HG02623 (cell line): ENCODE measurements at regions not wholly inside any gene's neighbourhood (a gene's known extent, or its start where the extent isn't known, plus 50 kb on each side); places are given as distances from the start of the nearest gene placed in this dataset.

Experiments
- ATAC-seq: cut with Tn5 transposase; IDR thresholded peaks from one replicate; pipeline ENCODE4 v1.9.1; 2021; ENCODE audit warnings: moderate library complexity; ENCODE audit not compliant: unreplicated experiment

GRCh38 chr18:77439888-77440287 is 190.2 kb downstream of the GALR1 start:
- no peak for ATAC-seq

DNA sequence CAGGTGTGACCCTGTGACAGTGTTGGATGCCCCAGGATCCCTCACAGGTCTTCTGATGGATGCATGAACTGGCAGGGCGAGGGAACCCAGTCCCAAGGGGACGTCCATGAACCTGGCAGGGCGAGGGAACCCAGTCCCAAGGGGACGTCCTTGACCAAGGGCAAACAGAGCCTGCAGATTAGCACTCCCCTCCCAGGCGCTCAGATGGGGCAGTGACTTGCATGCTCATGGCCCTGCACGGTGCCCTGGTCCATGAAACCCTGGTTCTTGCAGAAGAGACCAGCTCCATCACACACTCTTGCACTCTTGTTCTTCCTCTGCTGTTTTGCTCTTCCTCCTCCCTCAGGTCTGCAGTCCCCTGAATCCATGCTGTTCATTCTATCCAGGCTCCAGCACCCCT is 192.7 kb downstream of the GALR1 start:
- ATAC-seq = no peak

DNA sequence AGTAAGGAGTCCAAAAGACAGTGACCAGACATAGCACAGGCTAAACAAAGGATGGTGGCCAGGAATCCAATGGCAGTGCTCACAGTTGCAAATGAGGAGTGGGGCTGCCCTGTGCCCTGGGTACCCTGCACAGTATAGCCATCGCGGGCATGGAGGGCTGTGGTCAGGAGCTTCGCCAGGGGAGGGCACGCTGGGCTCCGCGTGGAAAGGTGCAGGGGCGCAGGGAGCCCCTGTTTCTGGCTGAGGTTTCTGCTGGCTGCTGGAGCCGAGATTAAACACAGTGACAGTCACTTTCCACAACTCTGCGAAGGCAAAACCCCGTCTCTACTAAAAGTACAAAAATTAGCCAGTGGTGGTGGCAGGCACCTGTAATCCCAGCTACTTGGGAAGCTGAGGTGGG is 194.7 kb downstream of the GALR1 start:
- ATAC-seq = no peak

DNA sequence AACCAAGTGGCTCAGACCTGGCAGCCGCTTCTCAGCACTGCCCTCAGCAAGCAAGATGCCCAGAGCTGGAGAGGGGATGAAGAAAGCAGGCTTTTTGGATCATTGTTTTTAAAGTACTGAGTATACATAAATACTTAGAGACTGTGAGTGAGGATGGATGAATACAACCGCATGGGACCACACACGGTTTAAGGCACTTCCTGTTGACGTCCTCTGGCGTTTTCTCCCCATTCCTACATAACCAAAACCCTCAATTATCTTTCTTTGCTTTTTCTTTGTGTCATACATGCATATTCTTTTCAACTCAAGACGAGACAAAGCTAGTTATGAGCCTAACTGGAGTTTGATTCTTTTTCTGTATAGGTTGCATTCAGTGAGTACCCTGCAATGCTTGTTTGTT is 198.4 kb downstream of the GALR1 start:
- ATAC-seq = no peak

- no peak for ATAC-seq
These were observed 205.4 kb downstream of the GALR1 start for GRCh38 chr18:77455004-77455403.

DNA sequence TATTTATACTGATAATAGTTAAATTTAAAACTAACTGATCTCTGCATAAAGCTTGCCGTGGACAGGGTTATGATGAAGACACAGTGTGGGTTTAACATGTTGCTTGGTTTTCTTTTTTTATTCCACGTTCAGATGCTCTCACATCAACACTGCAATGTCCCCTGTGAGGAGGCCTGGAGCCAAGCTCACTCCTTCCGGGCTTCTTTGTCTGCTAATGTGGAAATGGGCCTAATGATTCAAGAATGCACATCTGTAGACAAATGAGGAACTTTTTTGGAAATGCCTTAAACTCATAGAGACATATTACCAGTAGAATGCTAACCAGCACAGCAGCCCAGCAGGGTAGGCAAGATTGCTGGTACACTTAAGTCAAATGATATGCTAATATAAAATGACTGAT is 208.0 kb downstream of the GALR1 start:
- no peak for ATAC-seq

- no peak for ATAC-seq
These were observed 211.5 kb downstream of the GALR1 start for GRCh38 chr18:77461062-77461688.

- ATAC-seq = no peak
These were observed 215.3 kb downstream of the GALR1 start for GRCh38 chr18:77464917-77465316.

DNA sequence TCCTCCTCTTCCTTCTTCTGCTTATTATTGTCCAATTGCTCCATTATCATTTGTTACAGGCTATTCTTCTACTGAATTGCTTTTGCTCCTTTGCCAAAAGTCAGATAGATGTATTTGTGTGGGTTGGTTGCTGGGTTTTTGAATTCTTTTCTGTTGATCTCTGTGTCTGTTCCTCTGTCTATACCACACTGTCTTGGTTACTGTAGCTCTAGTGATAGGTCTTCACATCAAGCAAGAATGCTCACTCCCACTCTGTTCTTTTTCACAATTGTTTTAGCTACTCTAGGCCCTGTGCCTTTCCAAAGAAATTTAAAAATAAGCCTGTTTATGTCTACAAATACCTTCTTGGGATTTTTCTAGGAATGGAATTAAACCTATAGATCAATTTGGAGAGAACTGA is 217.2 kb downstream of the GALR1 start:
- no peak for ATAC-seq

- ATAC-seq = no peak
These were observed 219.5 kb downstream of the GALR1 start for GRCh38 chr18:77469131-77469530.

- no peak for ATAC-seq
These were observed 221.1 kb downstream of the GALR1 start for GRCh38 chr18:77470569-77471413.

DNA sequence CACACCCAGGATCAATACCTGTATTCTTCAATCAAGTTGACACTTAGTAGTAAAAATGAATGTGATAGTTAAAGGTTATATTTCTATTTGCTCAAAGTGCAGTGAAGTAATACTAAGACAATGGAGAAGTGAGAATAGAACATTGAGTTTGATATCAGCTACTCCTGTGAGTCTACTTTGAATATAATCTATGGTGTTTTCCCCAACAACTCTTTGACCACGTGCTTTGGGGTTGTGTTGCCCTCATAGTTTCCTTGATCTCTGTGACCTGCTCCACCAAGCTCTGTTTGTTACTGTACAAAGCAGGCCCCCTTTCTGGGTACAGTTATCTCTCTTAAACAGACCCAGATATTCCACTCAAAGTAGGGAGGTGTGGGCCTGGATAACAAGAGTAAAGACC is 222.9 kb downstream of the GALR1 start:
- no peak for ATAC-seq

DNA sequence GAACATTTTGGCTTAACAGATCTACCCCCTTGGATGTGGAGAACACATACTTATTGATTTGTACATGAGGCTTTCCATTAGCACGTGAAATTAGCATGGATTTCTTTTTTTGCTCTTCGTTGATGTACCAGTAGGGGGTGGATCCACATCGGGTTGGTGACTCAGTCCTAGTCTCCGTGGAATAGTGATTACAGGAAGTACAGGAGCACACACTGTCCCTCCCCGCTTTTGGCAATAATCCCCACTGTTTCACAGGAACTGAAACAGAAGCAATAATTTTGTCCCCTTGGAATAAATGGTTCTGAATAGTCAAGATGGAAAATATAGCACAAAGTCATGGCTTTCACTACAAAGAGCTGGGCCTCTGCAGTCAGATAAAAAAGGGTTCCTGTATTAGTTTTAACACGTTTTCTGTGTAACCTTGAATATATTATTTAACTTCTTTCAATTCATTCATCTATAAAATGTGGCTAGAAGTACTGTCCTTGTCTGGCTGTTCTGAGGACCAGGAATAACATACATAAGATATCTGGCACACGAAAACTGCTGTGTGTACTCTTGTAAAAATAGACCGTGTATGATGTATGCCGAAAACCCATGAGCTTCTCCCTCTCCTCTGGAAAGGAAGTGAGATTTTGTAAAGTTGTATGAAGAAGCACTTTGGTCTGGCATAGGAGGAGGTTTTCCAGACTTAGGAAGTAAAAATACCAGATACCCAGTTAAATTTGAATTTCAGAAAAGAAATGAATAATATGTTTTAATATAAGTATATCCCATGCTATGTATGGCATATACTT is 229.2 kb downstream of the GALR1 start:
- no peak for ATAC-seq

DNA sequence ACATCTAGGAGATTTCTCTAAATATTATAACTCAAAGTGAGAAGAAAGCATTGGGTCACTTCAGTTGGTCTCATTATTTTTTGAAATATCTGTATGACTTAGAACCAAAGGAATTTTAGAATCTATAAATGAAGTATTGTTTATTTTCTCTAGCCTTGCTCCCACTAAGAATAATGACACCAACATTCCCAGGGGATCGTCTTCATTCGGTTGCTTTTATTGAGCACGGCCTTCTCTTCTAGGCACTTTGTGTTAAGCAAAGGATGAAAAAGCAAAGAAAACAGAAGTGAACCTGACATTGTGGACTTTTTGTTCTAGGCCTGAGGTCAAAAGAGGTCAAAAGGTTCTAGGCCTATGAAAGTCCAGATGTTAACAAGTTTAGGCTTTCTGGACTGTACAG is 231.9 kb downstream of the GALR1 start:
- no peak for ATAC-seq

DNA sequence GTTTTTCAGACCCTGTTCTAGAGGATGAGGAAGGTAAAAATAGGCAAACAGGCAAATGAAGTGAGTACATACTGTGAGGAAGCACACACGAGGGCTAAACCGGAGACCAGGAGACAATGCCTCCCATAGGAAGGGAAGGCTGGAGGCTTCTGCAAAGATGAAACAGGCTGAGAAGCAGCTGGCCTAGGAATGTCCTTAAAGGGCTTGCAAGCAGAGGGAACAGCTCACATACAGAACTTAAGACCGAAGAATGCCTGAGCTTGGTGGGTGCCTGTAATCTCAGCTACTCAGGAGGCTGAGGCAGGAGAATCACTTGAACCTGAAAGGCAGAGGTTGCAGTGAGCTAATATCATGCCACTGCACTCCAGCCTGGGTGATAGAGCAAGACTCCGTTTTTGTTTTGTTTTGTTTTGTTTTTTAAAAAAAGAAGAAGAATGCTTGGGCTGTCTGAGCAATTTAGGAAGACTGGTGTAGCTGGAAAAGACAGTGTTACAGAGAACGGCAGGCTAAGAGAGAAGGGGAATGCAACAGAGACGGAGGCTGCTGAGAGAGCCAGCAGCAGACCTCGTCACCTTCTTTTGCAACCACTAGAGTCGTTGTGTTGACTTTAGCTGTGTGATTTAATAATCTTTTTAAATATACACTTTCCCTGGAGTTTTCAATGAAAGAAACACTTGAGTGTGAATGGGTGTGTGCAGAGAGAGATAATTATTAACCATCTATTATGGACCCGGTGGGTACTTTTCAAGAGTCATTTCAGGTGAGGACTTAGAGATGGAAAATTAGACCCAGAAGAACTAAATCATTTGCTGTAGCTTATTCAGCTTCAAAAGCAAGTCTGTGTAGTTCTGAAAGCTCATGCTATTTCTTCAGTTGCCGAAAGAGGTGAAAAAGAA is 232.8 kb downstream of the GALR1 start:
- no peak for ATAC-seq

DNA sequence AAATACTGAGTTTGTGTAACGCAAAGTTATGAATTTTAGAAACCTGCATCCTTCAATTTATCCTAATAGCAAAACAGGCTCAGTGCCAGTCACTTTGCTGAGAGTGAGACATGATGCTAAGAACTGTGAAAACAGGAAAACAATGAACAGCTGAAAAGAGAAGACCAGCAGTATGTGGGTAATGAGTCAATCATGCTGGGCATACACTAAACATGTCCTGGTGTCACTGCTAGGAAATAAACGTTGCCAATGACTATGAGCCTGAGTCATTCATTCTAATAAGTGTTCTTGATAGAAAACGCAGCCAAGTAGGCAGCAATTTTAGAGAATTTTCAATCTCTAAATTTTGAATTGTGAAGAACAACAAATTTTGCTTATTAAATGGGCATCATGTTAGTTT is 237.3 kb downstream of the GALR1 start:
- ATAC-seq = no peak

DNA sequence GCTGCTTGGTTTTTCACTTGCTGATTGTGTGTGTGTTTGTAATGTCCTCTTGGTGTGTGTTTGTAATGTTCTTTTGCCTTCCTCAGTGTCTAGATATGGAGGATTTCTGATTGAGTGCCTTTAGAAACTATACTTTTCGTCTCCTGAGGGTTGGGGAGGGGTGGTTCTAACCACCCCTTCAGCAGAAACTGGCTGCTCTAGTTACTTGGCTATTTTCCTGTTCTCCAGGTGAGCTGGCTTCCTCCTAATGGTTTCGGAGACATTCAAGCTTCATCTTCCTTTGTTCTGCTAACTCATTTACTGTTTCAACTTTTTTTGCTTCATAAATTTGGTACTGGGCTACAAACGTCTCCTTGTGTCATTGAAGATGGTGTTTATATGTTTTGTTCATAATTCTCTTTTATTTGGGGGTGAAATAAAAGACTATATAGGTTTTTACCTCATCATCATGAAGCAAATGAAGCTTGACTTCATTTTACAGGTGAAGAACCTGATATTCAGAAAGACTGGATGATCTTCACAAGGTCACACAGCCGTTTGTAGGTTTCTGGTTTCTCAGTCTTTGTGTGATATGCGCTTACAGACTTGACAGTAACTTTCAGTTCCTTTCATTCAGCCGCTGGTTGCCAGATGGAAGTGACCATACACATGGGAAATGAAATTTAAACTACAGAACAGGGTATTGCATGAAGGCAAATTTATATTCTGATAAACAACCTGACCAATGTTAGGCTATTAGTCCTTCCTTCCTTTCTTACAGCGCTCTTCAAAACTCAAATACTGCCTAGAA is 238.5 kb downstream of the GALR1 start:
- no peak for ATAC-seq

GRCh38 chr18:77495079-77495478 is 245.4 kb downstream of the GALR1 start:
- no peak for ATAC-seq

GRCh38 chr18:77495982-77496690 is 246.5 kb downstream of the GALR1 start:
- peak; percentile 61 for ATAC-seq
